Gastroesophageal sphincter (tissue), 4 donors: ENCODE measurements at regions not wholly inside any gene's neighbourhood (a gene's known extent, or its start where the extent isn't known, plus 50 kb on each side); places are given as distances from the start of the nearest gene placed in this dataset.

Experiments used
- ATAC-seq: fragments of 150-250 bp; one replicate; pipeline ENCODE4 v1.9.1; 2016; ENCODE audit warnings: mild to moderate bottlenecking, moderate library complexity
- H3K27ac ChIP-seq, 4 donors: fragments of 200-600 bp; sonication (generic) in 3 of 4; 1 replicate in 3 of 4; 2 replicates in 1 of 4; pipeline ENCODE4 v1.5.1; 2016 to 2019
- H3K27me3 ChIP-seq: fragments of 200-600 bp; sonication (generic); one replicate; pipeline ENCODE4 v1.5.1; 2019
- H3K36me3 ChIP-seq, 2 donors: fragments of 200-600 bp; sonication (generic); one replicate each; pipeline ENCODE4 v1.5.1; 2019; ENCODE audit warnings: control low read depth in 1 of 2
- H3K4me1 ChIP-seq, 3 donors: fragments of 200-600 bp; sonication (generic); 1 replicate in 2 of 3; 2 replicates in 1 of 3; pipeline ENCODE4 v1.5.1; 2016 to 2019; ENCODE audit warnings: control low read depth in 2 of 3
- H3K4me3 ChIP-seq, 2 donors: fragments of 200-600 bp; sonication (generic); one replicate each; pipeline ENCODE4 v1.5.1; 2019; ENCODE audit warnings: mild to moderate bottlenecking in 1 of 2, moderate library complexity in 1 of 2
- H3K9me3 ChIP-seq, 3 donors: fragments of 200-600 bp; sonication (generic); one replicate each; pipeline ENCODE4 v1.5.1; 2017 to 2019; ENCODE audit warnings: control low read depth in 2 of 3
- EP300 ChIP-seq: sonication (generic); formaldehyde crosslinking; IDR thresholded peaks from one replicate; pipeline ENCODE4 v1.6.1; 2017; ENCODE audit warnings: antibody characterized with exemption, mild to moderate bottlenecking
- POLR2A ChIP-seq, 2 donors: fragments of 450-650 bp; IDR thresholded peaks; one replicate each; pipeline ENCODE4 v1.6.1; 2017; ENCODE audit warnings: antibody characterized with exemption in 2 of 2, mild to moderate bottlenecking in 2 of 2, moderate library complexity in 1 of 2
- POLR2AphosphoS5 ChIP-seq: sonication (generic); formaldehyde crosslinking; IDR thresholded peaks from one replicate; pipeline ENCODE4 v1.6.1; 2017; ENCODE audit warnings: antibody characterized with exemption
- whole genome bisulfite sequencing, 2 donors: methylation state at CpG; one replicate each; pipeline ENCODE4 v1.1.5; 2018; ENCODE audit warnings: low coverage in 1 of 2; 5-methylcytosine and 5-hydroxymethylcytosine counted together
- TF ChIP-seq, protein P1 (sequence below), 4 experiments: fragments of 200-600 bp in 2 of 4; fragments of 450-650 bp in 2 of 4; sonication (generic) in 1 of 4; IDR thresholded peaks; one replicate each; pipeline ENCODE4 v1.5.1; 2017 to 2019; ENCODE audit warnings: antibody characterized with exemption in 4 of 4, mild to moderate bottlenecking in 2 of 4, moderate library complexity in 2 of 4

DNA sequence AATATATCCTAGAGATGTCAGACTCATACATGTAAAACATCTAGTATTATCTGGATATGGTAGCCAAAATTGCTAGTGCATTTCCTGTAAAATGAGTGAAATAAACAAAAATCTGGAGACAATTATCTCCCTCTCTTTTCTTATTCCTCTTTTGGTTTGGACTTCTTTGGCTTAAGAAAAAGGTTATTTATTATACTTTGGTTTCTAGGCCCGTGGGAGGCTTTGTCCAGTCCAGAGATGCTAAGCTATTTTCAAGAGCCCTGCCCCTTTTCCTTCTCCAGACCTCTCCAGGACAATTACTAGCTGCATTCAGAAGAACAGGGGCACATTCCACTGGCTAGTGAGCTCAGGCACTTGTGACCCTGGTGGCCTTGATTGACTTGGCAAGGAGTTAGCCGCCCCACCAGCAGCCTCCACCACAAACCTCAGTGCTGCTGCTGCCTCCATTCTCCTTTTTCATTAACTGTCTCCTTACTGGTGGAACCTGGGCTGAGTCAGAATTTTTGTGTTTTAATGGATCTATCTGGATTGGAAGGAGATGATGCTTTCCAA is 747.3 kb upstream of the TENM4 start:
- Histone ChIP-seq H3K4me3 (no peak overlapping the region), H3K4me1 (no peaks in the 10 kb centered on the region), H3K27me3 (no peaks in the 10 kb centered on the region), H3K9me3 (no peaks in the 10 kb centered on the region), H3K27ac (no peak overlapping the region), H3K36me3 (no peaks in the 10 kb centered on the region)
- ATAC-seq = no peak
- TF ChIP-seq POLR2A (IDR thresholded peaks at IDR 0.05) = no peak
- no peak for TF ChIP-seq EP300
- TF ChIP-seq, protein P1, sequence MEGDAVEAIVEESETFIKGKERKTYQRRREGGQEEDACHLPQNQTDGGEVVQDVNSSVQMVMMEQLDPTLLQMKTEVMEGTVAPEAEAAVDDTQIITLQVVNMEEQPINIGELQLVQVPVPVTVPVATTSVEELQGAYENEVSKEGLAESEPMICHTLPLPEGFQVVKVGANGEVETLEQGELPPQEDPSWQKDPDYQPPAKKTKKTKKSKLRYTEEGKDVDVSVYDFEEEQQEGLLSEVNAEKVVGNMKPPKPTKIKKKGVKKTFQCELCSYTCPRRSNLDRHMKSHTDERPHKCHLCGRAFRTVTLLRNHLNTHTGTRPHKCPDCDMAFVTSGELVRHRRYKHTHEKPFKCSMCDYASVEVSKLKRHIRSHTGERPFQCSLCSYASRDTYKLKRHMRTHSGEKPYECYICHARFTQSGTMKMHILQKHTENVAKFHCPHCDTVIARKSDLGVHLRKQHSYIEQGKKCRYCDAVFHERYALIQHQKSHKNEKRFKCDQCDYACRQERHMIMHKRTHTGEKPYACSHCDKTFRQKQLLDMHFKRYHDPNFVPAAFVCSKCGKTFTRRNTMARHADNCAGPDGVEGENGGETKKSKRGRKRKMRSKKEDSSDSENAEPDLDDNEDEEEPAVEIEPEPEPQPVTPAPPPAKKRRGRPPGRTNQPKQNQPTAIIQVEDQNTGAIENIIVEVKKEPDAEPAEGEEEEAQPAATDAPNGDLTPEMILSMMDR (IDR thresholded peaks at IDR 0.05) = no peak
- WGBS, 2 donors = 33 to 57% methylated on average over 1 of the region's 2 CpGs

DNA sequence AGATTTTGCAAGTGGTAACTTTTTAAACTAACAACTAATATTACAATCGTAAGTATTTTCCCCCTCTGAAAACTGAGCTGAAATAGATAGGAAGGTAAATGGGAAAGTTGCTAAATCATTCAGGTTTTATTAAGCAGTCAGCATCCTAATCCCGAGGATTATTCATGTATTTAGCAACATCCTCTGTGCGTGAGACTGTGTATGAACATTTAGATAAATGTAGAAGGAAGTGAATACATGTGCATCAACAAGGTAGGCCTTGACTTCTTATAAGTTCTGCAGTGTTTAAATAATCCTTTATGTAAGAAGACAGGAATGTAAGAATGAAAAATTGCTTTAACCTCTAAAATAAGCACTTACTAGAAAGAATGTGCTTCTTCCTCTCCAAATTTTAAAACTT is 745.9 kb upstream of the TENM4 start:
- Histone ChIP-seq H3K4me1 (no peaks in the 10 kb centered on the region), H3K9me3 (no peaks in the 10 kb centered on the region), H3K36me3 (no peaks in the 10 kb centered on the region), H3K4me3 (no peak overlapping the region), H3K27me3 (peaks cover 2% of the 10 kb centered on the region), H3K27ac (no peak overlapping the region)
- ATAC-seq = no peak
- TF ChIP-seq POLR2A (IDR thresholded peaks at IDR 0.05) = no peak
- TF ChIP-seq, protein P1 (IDR thresholded peaks at IDR 0.05) = no peak
- TF ChIP-seq POLR2AphosphoS5 = no peak
- TF ChIP-seq EP300 = no peak
- 17 to 33% methylated on average over 3 of the region's 3 CpGs for WGBS, 2 donors

DNA sequence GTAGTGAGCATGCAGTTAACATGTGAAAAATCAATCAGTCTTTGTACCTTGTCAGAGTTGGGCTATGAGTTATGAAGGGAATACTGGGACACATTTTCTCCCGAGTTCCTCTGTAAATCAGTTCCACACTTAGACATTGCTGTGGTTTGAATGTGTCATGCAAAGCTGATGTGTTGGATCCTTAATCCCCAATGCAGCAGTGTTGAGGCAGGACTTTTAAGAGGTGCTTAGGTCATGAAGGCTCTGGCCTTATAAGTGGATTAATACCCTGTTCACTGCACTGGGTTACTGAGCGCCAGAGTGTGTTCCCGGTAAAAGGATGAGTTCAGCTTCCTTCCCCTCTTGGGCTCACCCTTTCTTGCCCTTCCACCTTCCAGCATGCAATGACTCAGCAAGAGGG is 742.1 kb upstream of the TENM4 start:
- no peak for TF ChIP-seq POLR2AphosphoS5
- no peak overlapping the region for H3K4me3 ChIP-seq

DNA sequence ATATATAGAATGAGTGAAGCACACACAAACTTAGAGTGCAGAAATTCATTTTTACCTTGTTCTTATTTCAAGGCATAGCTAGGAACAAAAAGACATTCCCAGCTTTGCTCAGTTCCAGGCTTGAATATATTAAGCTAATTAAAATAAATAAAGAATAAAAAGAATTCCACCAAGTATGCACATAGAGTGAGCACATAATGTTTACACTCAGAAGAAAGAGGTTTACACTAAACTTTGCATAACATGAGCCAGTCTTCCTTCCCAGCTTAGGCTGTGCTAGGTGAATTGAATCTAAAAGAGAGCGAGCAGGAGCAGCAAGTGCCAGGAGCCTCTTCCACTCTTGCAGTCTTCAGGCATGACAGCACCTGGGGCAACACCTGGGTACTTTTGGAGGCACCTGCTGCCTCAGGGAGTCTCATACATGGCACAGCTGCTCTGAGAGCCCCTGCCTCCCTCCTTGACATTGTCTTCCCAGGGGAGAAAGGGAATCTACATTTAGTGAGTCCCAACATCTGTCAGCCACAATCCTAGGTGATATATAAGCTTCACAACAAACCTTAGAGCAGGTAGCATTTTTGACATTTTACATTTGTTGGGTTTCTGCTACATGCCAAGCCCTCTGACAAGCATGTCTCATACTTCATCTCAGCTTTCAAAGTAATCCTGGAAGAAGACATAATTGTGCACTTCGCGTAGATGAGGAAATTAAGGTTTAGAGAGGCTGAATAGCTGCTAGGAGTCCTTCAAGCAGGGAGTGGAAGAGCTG is 732.7 kb upstream of the TENM4 start:
- no peak for ATAC-seq

More for the DNA sequence above, 742.1 kb upstream of the TENM4 start:
- no peak overlapping the region for H3K27ac ChIP-seq
- WGBS, 2 donors = 62% methylated on average over 3 of the region's 3 CpGs; no CpG with 5 or more reads in 1 of the 2 donors
- no peaks in the 10 kb centered on the region for H3K9me3 ChIP-seq
- no peaks in the 10 kb centered on the region for H3K4me1 ChIP-seq
- ATAC-seq = no peak
- no peaks in the 10 kb centered on the region for H3K36me3 ChIP-seq
- peaks cover 8% of the 10 kb centered on the region for H3K27me3 ChIP-seq

DNA sequence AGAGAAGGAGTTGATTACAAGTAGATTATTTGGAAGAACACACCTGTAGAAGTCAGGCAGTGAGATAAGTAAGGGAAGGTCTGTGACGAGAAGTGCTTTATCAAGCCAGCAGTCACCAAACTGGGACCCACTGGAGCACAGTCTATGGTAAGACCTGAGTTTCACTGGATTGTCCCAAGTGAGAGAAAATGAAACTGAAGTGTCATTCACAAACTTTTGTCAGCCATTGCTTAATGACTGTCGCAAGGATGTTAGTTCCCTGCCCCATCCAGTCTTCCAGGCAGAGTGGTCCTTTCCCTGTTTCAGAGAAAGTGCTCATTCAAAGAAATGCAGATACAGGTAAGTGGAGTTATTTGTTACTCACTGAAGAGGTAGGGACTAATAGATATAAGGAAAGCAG is 728.0 kb upstream of the TENM4 start:
- H3K27me3 ChIP-seq = no peaks in the 10 kb centered on the region
- TF ChIP-seq POLR2A (IDR thresholded peaks at IDR 0.05) (no peak), POLR2AphosphoS5 (no peak), EP300 (no peak)
- TF ChIP-seq, protein P1 (IDR thresholded peaks at IDR 0.05) = no peak
- 73 to 100% methylated on average over 1 to 2 of the region's 2 CpGs for WGBS, 2 donors
- peaks cover 0 to 7% (median 0%) of the 10 kb centered on the region in 3 donors for H3K9me3 ChIP-seq
- no peak overlapping the region for H3K27ac ChIP-seq
- H3K4me1 ChIP-seq = no peaks in the 10 kb centered on the region
- ATAC-seq = no peak
- no peak overlapping the region for H3K4me3 ChIP-seq
- H3K36me3 ChIP-seq = no peaks in the 10 kb centered on the region

More for the DNA sequence above, 732.7 kb upstream of the TENM4 start:
- H3K4me3 ChIP-seq = no peak overlapping the region
- H3K36me3 ChIP-seq = no peaks in the 10 kb centered on the region
- H3K4me1 ChIP-seq = no peaks in the 10 kb centered on the region
- no peaks in the 10 kb centered on the region for H3K27me3 ChIP-seq
- H3K9me3 ChIP-seq = peaks cover 0 to 7% (median 0%) of the 10 kb centered on the region in 3 donors
- TF ChIP-seq EP300 (no peak), POLR2AphosphoS5 (no peak), POLR2A (IDR thresholded peaks at IDR 0.05) (no peak)
- TF ChIP-seq, protein P1 (IDR thresholded peaks at IDR 0.05) = no peak
- H3K27ac ChIP-seq = no peak overlapping the region
- WGBS, 2 donors = 41 to 88% methylated on average over 2 to 3 of the region's 3 CpGs
